GM12891 (cell line): ENCODE measurements at regions not wholly inside any gene's neighbourhood (a gene's known extent, or its start where the extent isn't known, plus 50 kb on each side); places are given as distances from the start of the nearest gene placed in this dataset.

Experiments used
- POLR2A ChIP-seq: IDR thresholded peaks from 2 replicates; pipeline ENCODE4 v1.6.1; 2011; ENCODE audit warnings: low read depth, low read length, control low read depth
- POLR2AphosphoS5 ChIP-seq: IDR thresholded peaks from 2 replicates; pipeline ENCODE4 v1.6.1; 2011; ENCODE audit warnings: low read depth, low read length, control low read depth
- TAF1 ChIP-seq: IDR thresholded peaks from 2 replicates; pipeline ENCODE4 v1.6.1; 2011; ENCODE audit warnings: low read depth, low read length, control low read depth

GRCh38 chr12:105451798-105452197 is 121.3 kb downstream of the C12orf75 start:
- TF ChIP-seq POLR2AphosphoS5 (no peak), POLR2A (no peak), TAF1 (no peak)
